RWPE2 (cell line): ENCODE measurements at regions not wholly inside any gene's neighbourhood (a gene's known extent, or its start where the extent isn't known, plus 50 kb on each side); places are given as distances from the start of the nearest gene placed in this dataset.

Source experiments
- ATAC-seq: fragments of 200-7000 bp; cut with Tn5 transposase; 3 replicates; pipeline ENCODE4 v1.9.1; 2021; ENCODE audit warnings: low read depth
- DNase-seq: peaks from one replicate; pipeline ENCODE4 v3.0.0-alpha.2; 2020; ENCODE audit warnings: low spot score
- H3K27ac ChIP-seq: fragments of 450-650 bp; 2 replicates; pipeline ENCODE4 v1.5.1; 2017; ENCODE audit warnings: mild to moderate bottlenecking; ENCODE audit not compliant: poor library complexity, severe bottlenecking
- H3K27me3 ChIP-seq: fragments of 250-450 bp; sonication (Bioruptor Pico); 2 replicates; pipeline ENCODE4 v1.5.1; 2021; ENCODE audit warnings: mild to moderate bottlenecking, moderate library complexity; ENCODE audit not compliant: insufficient read depth, poor library complexity, severe bottlenecking
- H3K36me3 ChIP-seq: fragments of 250-450 bp; sonication (Bioruptor Pico); 2 replicates; pipeline ENCODE4 v1.5.1; 2020; ENCODE audit warnings: low read depth, mild to moderate bottlenecking, moderate library complexity
- H3K4me1 ChIP-seq: fragments of 250-450 bp; sonication (Bioruptor Pico); 2 replicates; pipeline ENCODE4 v1.5.1; 2021; ENCODE audit warnings: mild to moderate bottlenecking, moderate library complexity; ENCODE audit not compliant: insufficient read depth, poor library complexity, severe bottlenecking
- H3K4me3 ChIP-seq: fragments of 250-450 bp; sonication (Bioruptor Pico); 2 replicates; pipeline ENCODE4 v1.5.1; 2021; ENCODE audit warnings: mild to moderate bottlenecking, moderate library complexity; ENCODE audit not compliant: severe bottlenecking
- H3K9me3 ChIP-seq: fragments of 250-450 bp; sonication (Bioruptor Pico); 2 replicates; pipeline ENCODE4 v1.5.1; 2021; ENCODE audit warnings: mild to moderate bottlenecking, moderate library complexity; ENCODE audit not compliant: severe bottlenecking
- CTCF ChIP-seq: fragments of 450-650 bp; IDR thresholded peaks from one replicate; pipeline ENCODE4 v1.5.1; 2017; ENCODE audit warnings: mild to moderate bottlenecking, moderate library complexity; ENCODE audit not compliant: poor library complexity, severe bottlenecking

- Histone ChIP-seq H3K36me3 (no peaks in the 10 kb centered on the region), H3K9me3 (no peaks in the 10 kb centered on the region), H3K27me3 (no peaks in the 10 kb centered on the region), H3K27ac (peak overlapping the region; percentile 14), H3K4me1 (peaks cover 5% of the 10 kb centered on the region), H3K4me3 (no peak overlapping the region)
- no peak for DNase-seq
- TF ChIP-seq CTCF: peak; percentile 19
- ATAC-seq: no peak
Measured at GRCh38 chr18:29123706-29124530, 947.0 kb upstream of the CDH2 start.

- H3K27ac ChIP-seq: no peak overlapping the region
- H3K27me3 ChIP-seq: no peaks in the 10 kb centered on the region
- H3K36me3 ChIP-seq: no peaks in the 10 kb centered on the region
- H3K9me3 ChIP-seq: no peaks in the 10 kb centered on the region
- TF ChIP-seq CTCF: no peak
- no peak for ATAC-seq
- H3K4me3 ChIP-seq: no peak overlapping the region
- H3K4me1 ChIP-seq: no peaks in the 10 kb centered on the region
- no peak for DNase-seq
Measured at GRCh38 chr18:29104671-29105070, 927.7 kb upstream of the CDH2 start.

GRCh38 chr18:29104227-29104626 is 927.3 kb upstream of the CDH2 start:
- H3K27me3 ChIP-seq: no peaks in the 10 kb centered on the region
- H3K9me3 ChIP-seq: no peaks in the 10 kb centered on the region
- no peak for ATAC-seq

GRCh38 chr18:29096079-29096770 is 919.3 kb upstream of the CDH2 start:
- Histone ChIP-seq H3K4me3 (no peak overlapping the region), H3K27ac (no peak overlapping the region), H3K27me3 (no peaks in the 10 kb centered on the region), H3K4me1 (no peaks in the 10 kb centered on the region), H3K36me3 (no peaks in the 10 kb centered on the region), H3K9me3 (no peaks in the 10 kb centered on the region)
- ATAC-seq: no peak
- no peak for DNase-seq
- TF ChIP-seq CTCF: no peak

More at GRCh38 chr18:29104227-29104626, 927.3 kb upstream of the CDH2 start:
- Histone ChIP-seq H3K4me1 (no peaks in the 10 kb centered on the region), H3K36me3 (no peaks in the 10 kb centered on the region), H3K27ac (no peak overlapping the region), H3K4me3 (no peak overlapping the region)
- no peak for TF ChIP-seq CTCF
- DNase-seq: no peak
